GM18873 (cell line): ENCODE measurements at regions not wholly inside any gene's neighbourhood (a gene's known extent, or its start where the extent isn't known, plus 50 kb on each side); places are given as distances from the start of the nearest gene placed in this dataset.
"Not testable (repeated sequence)": the region's sequence is repeated elsewhere in the genome, so short reads cannot be mapped to it uniquely, and the experiment has no call there.

Experiments
- ATAC-seq: cut with Tn5 transposase; IDR thresholded peaks from one replicate; pipeline ENCODE4 v1.9.1; 2021; ENCODE audit warnings: mild to moderate bottlenecking, moderate library complexity, moderate number of reproducible peaks; ENCODE audit not compliant: unreplicated experiment, low FRiP score

DNA sequence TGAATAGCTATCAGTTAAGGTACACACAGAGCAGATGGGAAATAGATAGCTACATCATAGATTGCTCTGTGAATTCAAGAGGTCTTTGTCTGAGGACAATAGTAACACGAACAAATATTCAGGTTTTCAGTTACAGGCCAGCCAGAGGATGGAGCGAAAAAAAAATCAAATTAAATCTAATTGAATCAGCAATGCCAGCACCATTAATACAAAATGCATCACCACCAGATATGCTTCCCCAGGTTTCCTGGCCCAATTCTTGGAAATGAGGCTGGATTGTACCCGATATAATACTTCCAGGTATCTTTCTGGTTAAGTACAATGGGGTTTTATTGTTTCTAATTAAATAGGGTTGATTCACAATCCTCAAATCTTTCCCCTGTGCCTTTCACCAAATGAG, 975.8 kb upstream of the AUTS2 start:
- ATAC-seq = no peak

DNA sequence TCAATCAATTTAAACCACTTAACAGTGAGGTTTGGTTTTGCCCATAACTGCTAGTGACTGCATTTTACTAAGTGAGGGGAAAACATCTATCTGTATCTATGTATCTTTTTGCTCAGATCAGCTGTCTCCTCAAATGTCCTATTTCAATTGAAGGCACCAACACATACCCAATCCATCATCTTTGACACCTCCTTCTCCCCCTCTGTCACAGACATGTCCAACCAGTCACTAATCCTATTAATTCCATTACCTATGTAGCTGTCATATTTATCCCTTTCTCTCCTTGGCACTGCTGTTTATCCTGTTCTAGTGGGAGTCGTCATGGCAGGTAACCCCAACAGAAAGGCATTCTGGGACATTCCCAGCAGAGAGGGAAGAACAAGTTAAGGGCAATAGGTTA, 975.2 kb upstream of the AUTS2 start:
- ATAC-seq = no peak

DNA sequence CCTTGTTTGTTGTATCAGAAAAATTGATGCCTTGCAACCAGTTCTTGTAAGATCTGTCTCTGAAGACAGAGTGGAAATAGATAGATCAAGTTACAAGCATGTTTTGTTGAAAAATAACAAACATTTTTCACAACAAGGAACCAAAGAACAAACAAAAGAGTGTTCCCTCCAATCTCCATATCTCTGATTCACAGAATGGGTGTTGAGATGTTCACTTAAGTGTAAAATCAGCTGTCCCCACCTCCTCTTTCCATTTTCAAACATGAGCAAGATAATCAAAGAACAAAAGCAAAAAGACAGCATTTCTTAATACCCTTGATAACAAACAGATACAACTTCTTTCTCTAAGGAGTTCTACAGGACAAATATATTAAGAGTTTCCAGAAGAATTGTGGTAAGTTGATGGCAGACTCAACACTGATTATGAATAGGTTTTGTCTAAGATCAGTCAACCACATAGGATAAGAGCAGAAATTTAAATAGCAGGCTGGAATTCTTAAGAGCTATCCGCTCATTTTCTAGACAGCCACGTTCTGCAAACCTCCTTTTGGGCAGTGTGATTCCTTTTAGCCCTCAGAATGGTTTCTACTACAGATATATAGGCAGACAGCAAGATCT, 970.9 kb upstream of the AUTS2 start:
- no peak for ATAC-seq

DNA sequence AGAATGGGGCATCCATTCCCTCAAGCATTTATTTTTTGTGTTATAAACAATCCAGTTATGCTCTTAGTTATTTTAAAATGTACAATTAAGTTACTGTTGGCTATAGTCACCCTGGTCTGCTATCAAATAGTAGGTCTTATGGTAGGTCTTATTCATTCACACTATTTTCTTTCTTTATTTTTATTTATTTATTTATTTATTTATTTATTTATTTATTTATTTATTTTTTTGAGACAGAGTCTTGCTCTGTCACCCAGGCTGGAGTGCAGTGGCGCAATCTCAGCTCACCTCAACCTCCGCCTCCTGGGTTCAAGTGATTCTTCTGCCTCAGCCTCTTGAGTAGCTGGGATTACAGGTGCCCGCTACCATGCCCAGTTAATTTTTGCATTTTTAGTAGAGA, 967.4 kb upstream of the AUTS2 start:
- ATAC-seq = not testable (repeated sequence)

DNA sequence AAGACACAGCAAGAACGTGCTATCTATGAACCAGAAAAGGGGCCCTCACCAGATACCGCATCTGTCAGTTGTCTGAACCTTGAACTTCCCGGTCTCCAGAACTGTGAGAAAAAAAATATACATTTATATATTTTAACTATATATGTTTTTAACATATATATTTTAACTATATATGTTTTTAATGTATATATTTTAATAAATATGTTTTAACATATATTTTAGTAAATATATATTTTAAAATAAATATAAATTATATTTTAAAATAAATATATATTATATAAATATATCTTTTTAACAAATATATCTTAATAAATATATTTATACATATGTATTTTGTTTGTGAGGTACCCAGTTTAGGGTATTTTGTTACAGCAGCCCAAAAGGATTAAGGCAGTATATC, 958.2 kb upstream of the AUTS2 start:
- ATAC-seq = no peak

DNA sequence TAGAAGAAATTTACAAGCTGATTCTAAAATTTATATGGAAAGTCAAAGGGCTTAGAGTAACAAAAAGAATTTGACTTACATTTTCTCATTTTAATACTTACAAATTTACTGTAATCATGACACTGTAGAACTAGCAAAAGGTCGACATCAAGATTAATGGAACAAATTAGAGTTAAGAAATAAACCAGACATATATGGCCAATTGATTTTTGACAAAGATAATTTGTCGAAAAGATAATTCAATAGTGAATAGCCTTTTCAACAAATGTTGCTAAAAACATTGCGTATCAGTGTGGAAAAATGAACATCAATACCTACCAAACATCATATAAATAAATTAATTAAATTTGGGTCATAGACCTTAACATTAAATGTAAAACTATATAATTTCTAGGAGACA, 955.5 kb upstream of the AUTS2 start:
- ATAC-seq = no peak

DNA sequence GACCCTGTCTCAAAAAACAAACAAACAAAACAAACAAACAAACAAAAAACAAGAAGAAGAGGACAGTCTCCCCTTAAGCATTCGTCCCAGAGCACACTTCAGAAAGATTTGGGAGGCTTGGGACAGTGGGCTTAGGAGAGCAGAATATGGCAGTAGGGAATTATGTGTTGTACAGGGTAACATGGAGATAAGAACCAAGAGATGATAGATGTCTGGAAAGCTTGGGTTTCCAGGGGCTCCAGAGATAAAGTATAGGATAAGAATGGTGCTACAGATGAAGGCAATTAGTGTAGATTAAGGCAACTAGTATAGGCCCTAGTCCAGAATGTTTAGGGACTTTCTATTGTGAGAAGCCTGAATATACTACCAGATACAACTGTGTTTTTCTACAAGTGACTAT, 934.9 kb upstream of the AUTS2 start:
- ATAC-seq = no peak

DNA sequence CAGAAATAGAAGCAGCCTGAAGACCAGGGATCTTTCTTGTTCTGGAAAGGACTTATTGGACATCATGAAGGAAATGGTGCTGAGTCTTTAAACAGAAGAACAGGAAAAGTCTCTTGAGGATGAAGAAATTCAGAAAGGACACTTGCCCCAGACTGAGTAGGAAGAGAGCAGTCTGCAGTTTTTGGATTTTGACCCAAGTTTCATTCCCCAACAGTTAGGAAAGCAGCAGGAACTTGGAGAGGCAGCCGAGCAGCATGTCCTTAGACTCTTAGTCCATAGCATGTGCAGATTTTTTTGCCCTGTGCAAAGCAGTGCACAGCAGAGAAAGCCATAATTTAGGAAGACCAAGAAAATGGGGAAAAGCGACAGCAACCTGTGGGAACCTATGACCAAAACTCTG, 927.2 kb upstream of the AUTS2 start:
- no peak for ATAC-seq

DNA sequence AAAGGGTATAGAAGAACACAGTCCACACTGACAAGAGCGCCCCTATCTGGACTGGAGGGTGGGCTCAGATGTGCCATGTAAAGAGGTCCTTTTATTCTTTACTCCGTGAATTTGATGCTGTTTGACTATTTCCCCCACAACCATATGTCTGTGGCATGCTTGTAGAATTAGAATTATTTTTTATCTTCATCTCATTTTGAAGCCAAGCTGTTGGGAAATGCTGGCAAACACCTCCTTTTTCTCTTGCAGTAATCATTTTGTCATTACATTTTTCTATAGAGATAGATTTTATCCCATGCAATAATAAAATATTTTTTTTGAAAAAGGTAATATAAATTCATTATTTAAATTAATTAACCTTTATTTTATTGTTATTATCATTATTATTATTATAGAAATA, 926.6 kb upstream of the AUTS2 start:
- ATAC-seq = no peak

DNA sequence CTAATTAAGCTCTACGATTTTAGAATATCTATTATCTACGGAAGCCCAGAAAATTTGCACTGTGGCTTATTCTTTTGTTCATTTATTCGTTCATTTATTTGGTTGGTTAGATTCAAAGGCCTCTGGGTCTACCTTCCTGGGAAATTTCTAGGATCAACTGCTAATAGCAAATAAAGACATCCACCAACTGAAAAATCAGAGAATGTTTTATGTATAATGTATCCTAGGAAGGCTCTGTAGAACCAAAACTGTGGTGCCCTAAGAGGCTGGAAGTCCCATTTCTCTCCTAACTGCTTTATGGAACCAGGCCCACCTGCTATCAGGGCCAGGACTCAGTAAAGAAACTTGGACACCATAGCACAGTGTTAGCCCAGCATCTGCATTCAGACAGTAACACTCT, 923.4 kb upstream of the AUTS2 start:
- no peak for ATAC-seq

DNA sequence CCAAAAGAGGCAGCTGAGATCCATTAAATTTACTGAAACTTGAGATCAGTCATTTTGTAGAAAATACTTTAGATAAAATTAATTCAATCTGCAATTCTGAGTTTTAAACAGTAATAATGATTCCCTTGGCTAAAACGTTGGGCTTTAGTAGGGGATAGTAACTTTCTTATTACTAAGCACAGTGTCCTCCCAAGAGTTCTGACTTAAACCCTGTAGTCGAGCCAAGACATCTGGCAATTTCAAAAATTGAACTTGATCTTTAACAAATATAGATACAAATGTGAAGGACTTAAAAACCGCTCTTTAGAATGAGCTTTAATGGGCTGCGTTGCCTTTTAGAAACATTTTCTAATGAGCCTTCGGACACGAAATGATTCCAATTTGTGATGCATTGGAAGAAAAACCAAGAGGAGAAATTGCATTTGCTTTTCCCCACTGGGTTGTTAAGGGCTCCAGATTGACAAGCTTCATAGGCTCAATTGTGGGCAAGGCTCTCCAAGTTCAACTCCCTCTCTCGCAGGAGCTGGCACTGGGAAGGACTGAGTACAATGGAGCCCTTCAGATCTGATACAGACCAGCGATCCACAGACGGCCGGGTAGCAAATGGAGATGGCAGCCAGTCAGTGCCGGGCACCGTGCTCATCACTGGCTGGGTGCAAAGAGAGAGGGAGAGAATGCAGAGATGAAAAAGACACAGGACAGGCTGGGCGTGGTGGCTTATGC, 921.3 kb upstream of the AUTS2 start:
- no peak for ATAC-seq

DNA sequence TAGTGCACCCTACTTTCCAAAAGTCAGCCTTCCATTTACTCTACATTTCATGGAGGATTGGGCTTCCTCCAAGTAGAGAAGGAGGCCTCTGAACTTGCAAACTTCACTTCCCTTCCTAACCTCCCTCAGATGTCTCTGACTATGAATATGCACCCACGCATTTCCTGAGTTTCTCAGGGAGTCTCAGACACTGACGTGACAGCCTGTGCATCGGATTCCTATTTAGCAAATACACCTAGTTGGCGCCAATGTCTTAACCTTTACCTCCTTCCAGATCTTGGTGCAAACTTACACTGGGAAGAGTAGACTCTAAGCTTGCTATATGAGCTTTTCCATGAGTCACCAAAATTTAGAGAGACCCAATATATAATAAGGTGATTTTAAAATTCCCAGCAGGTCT, 920.1 kb upstream of the AUTS2 start:
- no peak for ATAC-seq

DNA sequence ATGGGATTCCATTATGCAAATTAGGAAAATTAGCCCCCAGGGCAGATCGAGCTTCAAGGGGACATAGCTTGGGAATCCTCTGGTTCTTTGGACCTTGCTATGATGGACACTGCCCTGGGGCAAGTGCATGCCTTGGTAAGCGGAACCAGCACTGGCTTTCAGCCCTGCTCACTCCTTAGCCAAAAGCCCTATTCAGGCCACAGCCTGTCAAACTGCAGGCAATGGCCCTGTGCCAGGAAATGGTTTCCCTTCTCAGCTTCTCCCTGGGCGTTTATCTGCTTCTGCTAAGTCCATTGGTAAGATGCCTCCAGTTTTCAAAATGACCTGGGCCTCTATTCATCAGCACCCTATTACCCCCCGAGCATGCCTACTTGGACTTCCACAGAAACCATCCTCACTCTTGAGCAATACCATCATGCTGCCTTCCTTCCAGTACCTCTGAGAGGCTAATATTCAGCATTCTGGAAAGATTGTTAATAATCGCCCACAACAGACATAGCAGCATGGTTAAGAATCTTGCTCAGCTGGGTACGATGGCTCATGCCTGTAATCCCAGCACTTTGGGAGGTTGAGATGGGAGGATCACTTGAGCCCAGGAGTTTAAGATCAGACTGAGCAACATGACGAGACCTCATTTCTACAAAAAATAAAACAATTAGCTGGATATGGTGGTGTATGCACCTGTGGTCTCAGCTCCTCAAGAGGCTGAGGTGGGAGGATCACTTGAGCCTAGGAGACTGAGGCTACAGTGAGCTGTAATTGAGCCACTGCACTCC, 918.6 kb upstream of the AUTS2 start:
- no peak for ATAC-seq

DNA sequence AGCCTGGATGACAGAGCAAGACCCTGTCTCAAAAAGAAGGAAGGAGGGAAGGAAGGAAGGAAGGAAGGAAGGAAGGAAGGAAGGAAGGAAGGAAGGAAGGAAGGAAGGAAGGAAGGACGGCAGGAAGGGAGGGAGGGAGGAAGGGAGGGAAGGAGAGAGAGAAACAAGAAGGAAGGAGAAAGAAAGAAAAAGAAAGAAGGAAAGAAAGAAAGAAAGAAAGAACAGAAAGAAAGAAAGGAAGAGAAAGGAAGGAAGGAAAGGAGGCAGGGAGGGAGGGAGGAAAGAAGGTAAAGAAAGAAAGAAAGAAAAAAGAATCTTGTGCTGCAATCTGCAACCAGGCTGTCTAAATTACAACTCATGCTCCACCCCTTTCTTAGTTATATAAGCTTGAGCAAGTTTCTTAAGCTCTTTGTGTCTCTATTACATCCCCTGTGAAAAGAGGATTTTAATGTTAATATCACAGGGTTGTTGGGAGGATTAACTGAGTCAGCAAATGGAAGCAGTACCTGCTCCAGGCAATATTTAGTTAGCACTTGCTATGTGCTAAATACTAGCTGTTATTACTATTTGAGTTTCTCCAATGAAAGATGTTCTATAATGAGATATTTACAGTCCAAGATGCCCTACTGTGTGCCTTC, 917.9 kb upstream of the AUTS2 start:
- no peak for ATAC-seq

DNA sequence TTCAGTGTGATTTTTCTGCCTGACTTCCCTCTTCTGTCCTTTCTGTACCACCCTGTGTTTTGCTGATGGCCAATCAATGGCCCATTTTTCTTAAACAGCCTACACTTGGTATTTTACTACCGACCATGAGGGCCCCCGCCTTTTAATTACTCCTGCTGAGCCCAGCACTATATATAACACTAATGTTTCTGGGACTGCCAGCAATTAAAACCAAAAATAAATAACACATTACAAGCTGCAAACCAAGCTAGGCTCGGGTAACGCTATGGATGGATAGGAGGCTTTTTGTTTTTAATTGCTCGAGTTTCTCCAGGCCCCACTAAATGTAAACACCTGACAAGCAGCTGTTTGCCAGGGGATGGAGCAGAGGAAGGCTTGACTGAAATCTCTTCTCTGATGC, 915.4 kb upstream of the AUTS2 start:
- ATAC-seq = no peak

DNA sequence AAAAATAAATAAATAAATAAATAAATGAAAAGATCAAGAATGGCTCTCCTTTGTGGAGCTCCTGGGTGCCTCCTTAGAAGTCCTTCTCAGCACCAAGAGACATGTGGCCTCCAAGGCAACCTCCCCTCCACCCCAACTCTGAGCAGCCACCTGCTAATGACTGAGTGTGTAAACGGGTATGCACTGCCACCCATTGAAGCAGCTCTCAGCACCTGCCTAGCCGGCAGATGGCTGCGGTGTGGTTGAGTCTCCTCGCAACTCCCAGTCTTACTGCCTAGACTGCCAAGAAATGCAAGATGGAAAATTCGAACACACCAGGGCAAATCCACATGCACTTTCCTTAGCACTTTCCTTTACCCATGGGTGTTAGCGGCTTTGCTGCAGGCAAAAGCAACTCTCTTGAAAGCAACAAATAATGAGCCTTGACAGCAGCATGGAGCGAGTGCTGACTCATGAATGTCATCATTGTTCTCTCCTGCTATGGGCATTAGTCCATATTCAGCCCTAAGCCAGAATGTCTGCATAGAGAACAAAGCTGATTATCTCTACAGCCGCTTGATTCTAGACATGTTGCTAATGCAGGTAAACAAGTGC, 913.9 kb upstream of the AUTS2 start:
- ATAC-seq = no peak

DNA sequence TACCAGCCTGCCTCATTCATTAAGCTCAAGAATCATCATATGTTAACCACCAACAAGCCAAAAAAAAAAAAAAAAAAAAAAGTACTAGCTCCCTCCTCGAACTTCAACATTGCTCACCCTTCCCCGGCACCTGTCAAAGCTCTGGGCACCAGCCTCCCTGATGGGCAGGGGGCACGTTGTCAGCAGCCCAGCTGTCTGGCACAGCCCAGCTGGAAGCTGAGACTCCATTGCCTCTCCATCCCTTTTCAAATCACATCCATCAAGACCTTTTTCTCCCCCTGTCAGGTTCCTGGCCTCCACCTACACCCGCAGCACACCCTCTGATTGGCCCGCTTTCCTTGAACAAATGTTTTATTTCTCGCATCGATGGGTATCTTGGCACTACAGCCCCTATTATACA, 913.3 kb upstream of the AUTS2 start:
- ATAC-seq = no peak

DNA sequence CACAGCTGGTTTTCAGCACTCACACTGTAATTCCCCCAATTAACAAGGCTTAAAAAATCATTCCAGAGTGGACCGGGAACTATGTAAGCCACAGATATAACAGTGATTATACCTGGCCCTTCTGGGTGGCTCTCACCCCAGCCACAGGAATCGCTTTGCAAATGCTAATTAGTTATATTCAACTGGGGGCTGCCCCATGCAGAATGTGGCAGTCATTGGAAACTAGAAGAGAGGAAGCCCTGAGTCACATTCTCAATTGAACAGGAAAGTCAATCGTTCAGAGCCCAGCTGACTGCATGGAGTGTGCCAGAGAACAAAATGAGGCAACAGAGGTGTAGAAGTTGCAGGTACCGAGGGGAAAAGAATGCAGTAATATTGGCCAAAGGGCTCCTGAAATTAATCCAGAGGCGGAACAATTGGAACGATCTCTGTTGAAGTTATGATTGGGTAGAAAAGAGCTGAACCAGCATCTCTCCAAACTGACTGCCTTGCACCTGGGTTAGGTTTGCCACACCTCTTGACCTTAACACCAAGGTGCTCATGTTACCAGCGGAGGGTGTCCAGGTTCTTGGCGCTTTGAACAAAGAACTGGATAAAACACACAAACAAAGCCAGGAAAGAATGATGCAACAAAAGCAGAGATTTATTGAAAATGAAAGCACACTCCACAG, 909.7 kb upstream of the AUTS2 start:
- ATAC-seq = no peak

DNA sequence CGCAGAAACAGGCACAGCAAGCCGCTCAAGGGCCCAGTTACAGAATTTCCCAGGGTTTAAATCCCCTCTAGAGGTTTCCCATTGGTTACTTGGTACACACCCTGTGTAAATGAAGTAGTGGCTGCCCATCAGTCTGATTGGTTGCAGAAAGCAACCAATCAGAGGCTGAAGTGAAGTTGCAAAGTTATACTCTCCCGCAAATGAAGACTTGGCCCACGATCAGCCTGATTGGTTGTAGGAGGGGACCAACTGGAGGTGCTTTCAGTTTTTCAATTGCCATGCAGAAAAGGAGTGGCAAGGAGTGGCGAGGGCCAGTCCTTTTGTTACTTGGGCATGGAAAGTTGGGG, 909.2 kb upstream of the AUTS2 start:
- ATAC-seq = no peak
